Globus pallidus (tissue), 1 donor: ENCODE measurements at regions not wholly inside any gene's neighbourhood (a gene's known extent, or its start where the extent isn't known, plus 50 kb on each side); places are given as distances from the start of the nearest gene placed in this dataset.
"Not testable (repeated sequence)": the region's sequence is repeated elsewhere in the genome, so short reads cannot be mapped to it uniquely, and the experiment has no call there.

Source experiments
- DNase-seq: peaks from one replicate; pipeline ENCODE4 v3.0.0-alpha.2; 2015; ENCODE audit warnings: low spot score

DNA sequence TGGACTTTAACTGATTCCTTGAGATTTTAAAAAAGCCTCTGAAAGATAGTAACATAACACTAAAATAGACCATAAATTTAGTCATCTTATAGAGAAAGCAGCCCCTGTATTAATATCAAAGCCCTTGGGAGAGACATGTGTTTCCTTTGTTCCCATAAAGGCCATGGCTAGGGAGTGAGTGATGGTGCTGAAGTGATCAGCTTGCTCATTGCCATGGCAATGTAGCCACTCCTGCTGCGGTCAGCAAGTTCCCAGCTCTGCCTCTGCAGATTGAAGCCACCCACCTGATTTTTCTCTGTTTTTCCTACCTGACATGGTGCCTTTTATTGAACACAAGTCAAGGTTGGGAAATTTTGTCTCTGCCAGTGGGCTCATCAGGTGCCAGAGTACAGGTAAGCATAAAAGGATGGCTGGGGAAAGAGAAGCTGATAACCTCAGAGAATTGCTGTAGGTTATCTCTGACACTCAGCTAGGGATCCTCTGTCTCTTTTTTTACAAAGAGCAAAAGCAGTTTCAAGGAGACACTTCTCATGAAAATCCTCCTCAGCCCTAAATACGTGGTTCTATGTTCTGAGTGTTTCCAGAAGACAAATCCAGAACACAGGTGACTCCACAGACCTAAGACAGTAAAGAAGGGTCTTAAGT is 296.3 kb upstream of the NMUR2 start:
- DNase-seq, result no peak

DNA sequence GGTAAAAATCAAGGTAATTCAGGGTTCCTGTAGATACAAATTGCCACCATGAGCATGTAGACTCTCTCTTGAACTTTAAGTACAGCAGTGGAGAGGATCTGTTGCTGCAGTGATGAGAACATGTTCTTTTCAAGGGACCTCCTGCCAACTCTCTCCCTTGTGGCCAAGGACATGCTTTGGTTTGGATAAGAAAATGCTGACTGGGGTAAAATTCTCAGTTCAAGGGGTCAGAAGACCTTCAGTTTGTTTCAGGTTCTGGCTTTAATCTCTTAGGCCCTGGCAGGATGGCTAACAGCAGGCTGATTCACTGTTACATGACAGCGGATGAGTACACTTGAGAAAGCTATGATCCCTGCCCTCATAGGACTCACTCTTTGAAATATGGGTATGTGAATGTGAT is 299.2 kb upstream of the NMUR2 start:
- no peak for DNase-seq

DNA sequence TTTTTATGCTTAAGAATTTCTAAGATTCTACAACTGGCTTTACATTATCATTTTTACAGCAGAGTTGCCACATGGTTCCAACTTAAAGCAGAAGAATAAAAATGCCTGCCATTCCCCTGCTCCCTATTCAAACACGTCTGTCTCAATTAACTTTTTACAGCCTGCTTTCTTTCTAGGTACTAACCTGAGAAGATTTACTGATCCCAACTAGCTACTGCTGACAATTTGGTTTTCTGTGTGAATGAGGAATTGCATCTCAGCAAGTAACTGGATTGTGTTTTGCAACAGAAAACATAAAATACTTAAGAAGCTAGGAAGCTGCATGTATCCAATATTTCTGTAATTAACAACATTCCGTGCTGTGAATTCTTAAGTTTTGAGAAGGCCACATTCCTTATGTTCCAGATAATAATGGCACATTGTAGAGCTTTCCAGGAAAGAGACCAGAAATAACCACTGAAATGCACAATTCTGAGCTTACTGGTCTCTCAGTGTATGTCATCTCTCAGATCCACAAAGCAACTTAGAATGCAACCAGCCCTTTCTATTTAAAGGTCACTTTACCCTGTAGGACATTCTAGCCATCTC is 306.8 kb upstream of the NMUR2 start:
- no peak for DNase-seq

DNA sequence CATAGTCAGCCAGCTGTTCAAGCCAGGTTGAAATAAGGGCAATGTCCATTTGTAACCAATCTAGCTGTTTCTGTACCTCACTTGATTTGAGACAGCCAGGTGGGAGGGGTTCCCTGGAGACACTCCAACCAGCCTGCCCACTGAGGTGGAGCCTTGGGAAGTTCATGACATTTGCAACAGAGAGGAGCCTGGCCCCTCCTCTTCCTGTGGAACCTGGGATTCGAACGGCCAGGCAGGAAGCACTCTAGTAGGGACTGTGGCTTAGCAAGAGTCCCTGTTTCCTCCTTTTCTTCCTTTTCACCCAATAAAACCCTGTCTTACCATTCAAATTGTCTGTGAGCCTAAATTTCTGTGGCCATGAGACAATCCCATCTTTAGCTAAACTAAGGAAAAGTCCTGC is 312.3 kb upstream of the NMUR2 start:
- DNase-seq, result no peak

DNA sequence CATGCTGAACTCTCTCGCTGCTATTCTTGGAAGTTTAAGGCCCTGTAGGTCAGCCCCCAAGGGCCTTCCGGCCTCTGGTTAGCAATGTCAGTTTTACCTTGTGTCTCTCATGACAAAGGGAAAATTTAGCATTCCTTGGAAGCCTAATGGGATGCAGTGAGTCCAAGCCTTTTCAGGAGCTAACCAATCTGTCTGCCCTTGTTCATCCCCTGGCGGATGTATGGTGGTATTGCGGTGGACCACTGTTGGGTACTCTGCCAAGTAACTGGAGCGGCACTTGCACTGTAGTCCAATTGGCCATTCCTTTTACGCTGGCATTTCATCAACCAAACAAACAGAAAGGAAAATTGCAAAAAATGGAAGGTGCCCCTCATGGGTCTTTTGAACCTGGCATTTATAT is 318.4 kb upstream of the NMUR2 start:
- no peak for DNase-seq

DNA sequence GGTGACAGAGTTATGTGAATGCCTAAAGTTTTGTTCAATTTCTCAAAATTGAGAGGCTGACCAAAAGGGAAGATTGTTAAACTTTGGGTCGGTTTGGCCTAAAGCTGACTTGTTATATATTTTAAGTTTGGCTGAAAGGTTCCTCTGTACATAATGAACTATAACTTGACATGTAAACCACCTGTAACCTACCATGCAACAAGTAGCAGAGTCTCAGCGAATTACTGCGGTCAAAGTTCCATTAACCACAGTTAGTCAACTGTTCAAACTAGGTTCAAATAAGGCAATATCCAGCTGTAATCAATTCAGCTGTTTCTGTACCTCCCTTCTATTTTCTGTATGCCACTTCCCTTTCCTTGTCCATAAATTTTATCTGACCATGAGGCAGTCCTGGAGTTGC is 325.1 kb upstream of the NMUR2 start:
- no peak for DNase-seq

DNA sequence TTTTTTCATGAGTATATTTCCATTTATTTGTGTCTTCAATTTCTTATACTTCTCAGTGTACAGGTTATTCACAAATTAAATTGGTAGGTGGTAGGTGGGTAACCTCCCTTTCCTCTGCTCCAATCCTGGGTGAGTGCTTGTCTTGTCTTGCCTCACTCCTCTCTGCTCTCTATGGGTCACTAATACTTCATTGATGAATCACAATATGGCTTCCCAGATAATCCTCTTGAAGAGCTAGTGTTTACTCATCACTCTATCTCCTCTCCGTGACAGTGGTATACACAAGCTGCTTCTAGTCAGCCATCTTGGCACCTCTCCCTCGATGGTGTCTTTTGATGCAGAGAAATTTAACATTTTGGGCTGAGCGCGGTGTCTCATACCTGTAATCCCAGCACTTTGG is 331.8 kb upstream of the NMUR2 start:
- no peak for DNase-seq

DNA sequence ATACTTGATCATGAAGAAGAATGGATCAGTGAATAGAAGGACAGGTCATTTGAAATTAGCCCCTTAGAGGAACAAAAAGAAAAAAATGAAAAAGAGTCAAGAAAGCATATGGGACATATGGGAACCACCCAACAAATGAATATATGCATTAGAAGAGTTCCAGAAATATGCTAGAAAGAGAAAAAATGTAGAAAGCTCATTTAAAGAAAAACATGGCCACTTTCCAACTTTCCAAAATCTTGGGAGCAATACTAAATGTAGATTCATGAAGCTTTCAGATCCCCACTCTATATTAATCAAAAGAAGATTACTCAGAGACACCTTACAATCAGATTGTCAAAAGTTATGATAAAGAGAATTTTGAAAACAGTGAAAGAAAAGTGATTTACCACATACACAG is 334.8 kb upstream of the NMUR2 start:
- DNase-seq, result no peak

DNA sequence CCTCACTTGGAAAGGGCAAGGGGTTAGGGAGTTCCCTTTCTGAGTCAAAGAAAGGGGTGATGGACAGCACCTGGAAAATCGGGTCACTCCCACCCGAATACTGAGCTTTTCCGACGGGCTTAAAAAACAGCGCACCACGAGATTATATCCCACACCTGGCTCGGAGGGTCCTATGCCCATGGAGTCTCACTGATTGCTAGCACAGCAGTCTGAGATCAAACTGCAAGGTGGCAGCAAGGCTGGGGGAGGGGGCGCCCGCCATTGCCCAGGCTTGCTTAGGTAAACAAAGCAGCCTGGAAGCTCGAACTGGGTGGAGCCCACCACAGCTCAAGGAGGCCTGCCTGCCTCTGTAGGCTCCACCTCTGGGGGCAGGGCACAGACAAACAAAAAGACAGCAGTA is 336.0 kb upstream of the NMUR2 start:
- not testable (repeated sequence) for DNase-seq

DNA sequence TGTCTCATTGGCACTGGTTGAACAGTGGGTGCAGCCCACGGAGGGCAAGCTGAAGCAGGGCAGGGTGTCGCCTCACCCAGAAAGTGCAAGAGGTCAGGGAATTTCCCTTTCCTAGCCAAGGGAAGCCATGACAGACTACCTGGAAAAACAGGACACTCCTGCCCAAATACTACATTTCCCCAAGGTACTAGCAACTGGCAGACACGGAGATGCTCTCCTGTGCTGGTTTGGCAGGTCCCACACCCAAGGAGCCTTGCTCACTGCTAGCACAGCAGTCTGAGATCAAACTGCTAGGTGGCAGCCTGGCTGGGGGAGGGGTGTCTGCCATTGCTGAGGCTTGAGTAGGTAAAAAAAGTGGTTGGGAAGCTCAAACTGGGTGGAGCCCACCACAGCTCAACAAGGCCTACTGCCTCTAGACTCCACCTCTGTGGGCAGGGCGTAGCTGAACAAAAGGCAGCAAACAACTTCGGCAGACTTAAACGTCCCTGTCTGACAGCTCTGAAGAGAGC is 382.7 kb upstream of the NMUR2 start:
- DNase-seq, result not testable (repeated sequence)

DNA sequence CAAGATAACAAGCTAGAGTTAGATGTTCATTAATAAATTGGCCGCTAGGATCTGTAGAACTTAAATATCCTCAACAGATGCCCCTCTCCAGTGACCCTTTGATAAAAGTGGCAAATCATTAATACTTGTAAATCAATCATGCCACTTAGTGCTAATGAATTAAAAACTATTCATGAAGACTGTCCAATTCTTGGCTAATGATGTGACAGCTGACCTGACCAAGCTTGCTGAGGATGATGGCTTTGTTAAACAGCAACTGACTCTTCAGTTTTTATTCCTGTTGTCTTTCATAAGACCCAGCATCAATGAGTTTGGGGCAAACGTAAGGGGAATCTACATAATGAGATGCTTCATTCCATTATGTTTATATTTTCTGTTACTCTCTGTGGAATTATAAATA is 396.8 kb upstream of the NMUR2 start:
- no peak for DNase-seq

DNA sequence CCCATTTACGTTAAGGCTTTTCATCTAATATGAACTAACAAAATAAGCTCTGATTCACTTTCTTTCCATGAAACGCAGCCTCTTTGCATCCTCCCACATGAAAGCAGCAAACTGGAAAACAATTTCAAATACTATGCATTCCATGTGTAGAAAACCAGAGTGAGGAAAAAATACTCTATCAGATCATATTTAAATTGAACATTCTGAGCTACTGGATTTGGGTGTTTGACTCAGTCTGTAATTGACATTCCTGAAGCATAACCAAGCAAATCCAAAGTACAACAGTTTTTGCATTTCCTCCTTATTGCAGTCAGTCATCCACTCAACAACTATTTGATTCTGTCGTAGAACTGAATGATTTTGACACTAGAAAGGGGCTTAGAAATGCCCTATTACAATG is 399.1 kb upstream of the NMUR2 start:
- DNase-seq, result no peak

DNA sequence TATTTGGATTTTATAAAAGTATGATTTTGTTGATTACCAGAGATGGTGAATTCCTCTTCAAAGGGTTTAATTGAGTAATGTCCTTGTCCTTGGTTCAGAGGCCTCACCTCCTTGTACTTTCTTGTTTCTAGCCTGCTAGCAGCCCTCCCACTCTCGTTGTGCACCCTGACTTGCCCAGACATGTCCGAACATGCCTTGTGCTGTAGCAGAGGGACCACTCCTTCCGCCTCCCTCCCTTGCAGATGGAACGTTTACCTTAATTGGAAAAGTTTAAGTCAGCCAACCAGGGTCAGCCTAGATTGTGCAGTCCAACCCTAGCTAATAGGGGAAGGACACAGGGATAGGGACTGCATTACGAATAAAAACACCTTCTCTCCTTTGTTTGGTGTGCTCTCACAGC is 406.9 kb upstream of the NMUR2 start:
- no peak for DNase-seq

DNA sequence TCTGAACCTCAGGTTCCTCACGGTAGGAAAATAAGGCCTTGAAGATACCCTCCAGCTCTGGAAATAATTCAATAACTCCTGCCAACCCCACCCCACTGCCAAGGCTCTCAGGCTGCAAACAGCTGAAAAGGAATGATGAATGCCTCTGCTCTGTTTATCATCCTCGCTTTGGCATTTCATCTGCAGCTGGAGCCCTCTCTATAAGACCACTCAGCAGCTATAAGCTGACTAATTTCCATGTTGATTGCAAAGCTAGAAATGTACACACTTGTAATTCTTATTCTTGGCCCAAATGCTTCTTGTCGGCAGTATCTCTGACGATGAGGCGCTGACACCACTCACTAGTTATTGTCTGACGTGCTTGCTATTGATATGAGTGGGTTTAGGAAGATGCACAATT is 408.4 kb upstream of the NMUR2 start:
- DNase-seq, result no peak

DNA sequence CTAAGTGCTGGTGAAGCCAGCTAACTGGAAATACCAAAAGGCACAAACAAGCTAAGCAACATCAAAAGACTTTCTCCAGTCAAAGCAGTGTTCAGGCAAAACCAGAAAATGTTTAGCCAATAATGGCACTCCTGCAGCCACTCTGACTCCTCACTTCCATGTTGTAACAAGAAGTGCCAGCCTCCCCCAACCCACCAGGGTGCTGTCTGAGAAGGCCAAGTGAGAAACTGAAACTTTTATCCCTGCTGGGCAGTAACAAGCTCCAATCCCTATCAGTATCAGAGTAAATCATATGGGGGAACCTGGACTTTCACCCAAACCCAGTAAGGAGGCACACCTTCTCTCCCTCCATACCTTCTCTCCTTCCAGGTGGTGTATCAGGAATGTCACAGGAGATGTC is 414.8 kb upstream of the NMUR2 start:
- DNase-seq, result no peak

DNA sequence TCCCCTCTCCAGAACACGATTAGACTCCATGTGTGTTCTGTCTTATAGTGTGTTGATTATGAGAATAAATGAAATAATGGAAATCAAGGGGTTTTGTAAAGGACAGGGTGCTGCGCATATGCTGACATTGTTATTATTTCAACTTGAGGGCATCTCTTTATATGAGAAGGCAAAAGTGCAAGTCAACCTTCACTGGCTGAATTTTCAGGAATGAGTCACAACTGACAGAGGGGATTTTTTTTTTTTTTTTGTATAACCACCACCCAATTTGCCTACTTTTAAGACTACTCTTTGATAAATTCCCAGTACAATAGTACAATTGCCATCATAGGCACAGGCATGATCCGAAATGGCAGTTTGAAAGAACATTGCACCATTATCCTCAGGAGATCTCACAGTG is 419.2 kb upstream of the NMUR2 start:
- DNase-seq, result no peak

DNA sequence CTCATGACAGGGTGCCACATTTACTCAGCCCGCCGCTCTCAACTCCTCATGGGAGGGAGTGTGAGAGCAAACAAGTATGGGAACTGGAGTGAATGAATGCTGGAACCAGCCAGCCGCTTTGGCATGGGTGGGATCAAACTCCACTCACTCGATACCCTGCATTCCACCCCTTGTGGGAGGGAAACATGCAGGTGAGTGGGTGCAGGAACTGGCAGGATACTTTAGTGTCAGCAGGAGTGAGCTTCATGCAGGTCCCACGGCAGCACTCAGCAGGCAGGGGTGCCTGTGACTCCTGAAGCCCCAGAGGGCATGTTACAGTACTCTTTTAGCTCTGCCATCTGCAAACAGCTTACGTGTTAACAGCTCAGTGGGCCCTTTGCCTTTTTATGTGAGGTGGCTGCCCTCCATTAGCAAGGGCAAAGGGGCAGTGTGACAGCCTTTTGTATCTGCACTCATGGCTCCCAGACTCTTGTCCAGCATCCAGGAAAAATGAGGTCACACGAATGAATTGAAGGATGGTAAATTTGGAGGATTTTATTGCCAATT is 433.2 kb upstream of the NMUR2 start:
- DNase-seq, result no peak

DNA sequence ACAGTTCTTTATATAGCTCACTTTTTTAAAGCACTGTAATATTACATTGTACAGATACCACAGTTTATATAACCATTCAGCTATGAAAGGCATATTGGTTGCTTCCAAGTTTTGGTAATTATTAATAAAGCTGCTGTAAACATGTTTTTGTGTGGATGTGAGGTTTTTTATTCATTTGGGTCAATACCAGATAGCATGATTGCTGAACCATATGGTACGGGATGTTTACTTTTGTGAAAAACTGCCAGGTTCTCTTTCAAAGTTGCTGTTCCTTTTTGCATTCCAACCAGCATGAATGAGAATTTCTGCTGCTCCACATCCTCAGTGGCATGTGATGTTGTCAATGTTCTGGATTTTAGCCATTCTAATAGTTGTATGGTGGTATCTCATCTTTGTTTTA is 439.6 kb upstream of the NMUR2 start:
- DNase-seq, result no peak

DNA sequence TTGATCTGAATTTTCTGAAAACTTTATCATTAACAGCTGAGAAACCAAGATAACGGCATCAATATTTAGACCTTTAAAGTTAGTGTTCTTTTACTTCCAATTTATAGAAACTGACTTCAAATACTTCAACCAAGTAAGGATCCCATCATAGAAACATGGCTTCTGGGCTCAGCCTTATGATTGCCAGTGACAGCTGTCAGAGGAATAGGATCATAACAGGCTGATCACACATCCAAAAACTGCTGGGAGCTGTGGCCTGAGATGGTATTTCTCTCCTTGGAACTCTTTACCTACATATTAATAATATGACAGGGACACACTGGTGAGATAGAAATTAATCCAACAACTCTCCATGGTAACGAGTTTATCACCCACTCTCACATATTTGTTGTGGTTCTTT is 448.3 kb upstream of the NMUR2 start:
- no peak for DNase-seq

DNA sequence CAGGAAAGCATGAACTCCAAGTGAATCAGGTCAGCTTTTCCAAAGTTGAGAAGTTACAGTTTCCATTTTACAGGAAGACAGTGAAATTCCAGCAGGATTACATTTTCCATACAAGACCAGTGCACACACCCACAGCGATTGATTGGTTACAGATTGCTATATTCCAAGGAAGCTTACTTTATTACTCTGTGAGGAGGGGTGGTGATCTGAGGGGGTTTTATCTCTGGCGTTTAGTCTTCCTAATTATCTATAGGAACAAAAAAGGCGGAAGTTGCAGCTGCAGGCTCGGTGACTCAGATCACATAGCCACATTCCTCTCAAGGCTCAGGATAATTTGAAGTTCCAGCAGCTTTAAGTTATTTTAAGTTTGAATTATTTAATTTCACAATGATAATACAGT is 450.4 kb upstream of the NMUR2 start:
- no peak for DNase-seq

DNA sequence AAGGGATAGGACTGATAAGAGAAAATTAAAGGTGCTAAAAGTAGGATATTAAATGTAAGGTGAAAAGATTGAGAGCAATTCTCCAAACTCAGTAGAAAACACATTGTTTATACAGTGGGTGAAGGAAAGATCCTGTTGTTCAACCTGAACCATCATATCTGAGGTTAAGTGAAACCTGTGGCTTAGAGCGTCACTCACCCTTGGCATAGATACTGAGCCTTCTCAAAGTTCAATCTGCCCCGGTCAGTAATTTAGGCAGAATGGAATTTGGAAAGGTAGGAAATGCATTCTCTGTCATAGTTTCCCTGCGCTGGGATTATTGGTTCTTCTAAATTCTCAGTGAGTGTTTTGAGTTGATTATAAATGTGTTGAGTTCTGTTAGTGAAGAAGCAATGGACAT is 456.2 kb upstream of the NMUR2 start:
- DNase-seq, result no peak

DNA sequence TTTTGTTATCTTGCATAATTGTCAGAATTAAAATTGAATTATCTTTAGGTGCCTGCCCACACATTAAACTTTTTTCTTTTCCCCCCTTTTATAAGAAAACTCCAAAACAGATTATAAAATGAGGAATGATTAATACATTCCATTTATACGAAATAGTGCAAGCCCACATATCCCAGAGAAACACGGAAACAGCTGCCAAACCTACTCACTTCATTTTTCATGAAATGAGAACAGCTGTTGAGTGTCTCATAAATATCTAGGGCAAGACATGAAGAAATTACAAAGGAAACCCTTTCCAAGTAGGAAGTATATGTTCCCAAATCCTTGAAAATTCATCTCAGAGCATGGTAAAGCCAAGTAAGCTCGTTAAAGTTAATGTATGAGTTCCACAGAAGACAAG is 459.4 kb upstream of the NMUR2 start:
- DNase-seq, result no peak

DNA sequence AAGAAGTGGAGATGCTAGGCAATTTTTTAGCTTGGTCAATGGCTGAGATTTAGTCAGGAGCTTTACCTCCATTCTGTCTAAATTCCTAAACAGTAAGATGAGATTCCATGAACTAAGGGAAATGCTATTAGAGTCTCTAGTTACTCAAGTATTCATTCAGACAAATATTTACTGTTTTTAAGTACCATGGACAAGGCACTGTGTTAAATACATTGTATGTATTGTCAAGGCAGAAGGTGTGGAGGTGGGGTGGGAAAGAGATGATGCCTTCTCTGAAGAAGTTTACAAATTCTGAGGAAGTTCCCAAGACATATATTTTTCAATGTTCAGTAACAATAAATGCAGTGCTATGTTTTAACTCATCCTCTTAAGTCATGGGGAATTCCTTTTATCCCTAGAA is 459.9 kb upstream of the NMUR2 start:
- DNase-seq, result no peak

DNA sequence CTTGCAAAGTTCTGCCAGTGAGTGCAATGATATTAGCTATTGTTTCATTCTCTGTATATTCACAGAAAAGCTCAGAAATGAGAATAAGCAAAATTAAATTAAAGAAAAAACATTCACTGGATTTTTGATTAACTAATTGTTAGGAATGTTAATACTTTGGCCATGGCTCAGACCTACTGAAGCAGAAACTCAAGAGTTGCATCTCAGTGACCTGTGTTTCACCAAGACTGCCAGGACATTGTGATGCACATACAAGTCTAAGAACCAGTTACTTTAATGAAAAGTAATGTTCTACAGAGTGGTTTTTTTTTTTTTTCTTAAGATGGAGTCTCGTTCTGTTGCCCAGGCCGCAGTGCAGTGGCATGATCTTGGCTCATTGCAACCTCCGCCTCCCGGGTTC is 464.9 kb upstream of the NMUR2 start:
- no peak for DNase-seq
